ENCODE measurements at regions not wholly inside any gene's neighbourhood (a gene's known extent, or its start where the extent isn't known, plus 50 kb on each side); places are given as distances from the start of the nearest gene placed in this dataset.

GRCh38 chr1:173415490-173415889 is 61.6 kb upstream of the PRDX6 start:
- peak overlapping the region; percentile 99 for H3K27ac ChIP-seq (ENCODE audit: control insufficient read depth, insufficient read depth)
- BruUV-seq (replicated peaks), result no TSS peak
- H3K27me3 ChIP-seq (replicated peaks in 1 of 2; ENCODE audit: control insufficient read depth in 2 of 2, insufficient read depth in 2 of 2, low read length in 1 of 2), result no peaks in the 10 kb centered on the region
- H3K36me3 ChIP-seq (ENCODE audit: control insufficient read depth in 2 of 2, insufficient read depth in 2 of 2, low read length in 1 of 2), result no peaks in the 10 kb centered on the region
- in situ Hi-C loops (cut with MboI) (loop anchor here (5.0 kb wide), 1 partner anchor 593 kb away; no protein-coding TSS in a partner anchor), intact Hi-C loops (cut with micrococcal nuclease; ENCODE audit: unreplicated experiment) (loop anchor here (2.0 kb wide), 3 partner anchors 161 to 671 kb away; no protein-coding TSS in a partner anchor)
- H2AFZ ChIP-seq (ENCODE audit: control insufficient read depth, low read depth, low read length), result peak overlapping the region; percentile 20
- no peaks in the 10 kb centered on the region for H4K20me1 ChIP-seq (ENCODE audit: control insufficient read depth, insufficient read depth)
- H3K79me2 ChIP-seq (ENCODE audit: control insufficient read depth, insufficient read depth, low read length), result peaks cover 4% of the 10 kb centered on the region
- peak overlapping the region; percentile 96 for H3K4me2 ChIP-seq (ENCODE audit: control insufficient read depth, insufficient read depth)
- peak overlapping the region; percentile 48; the same call in 1 of the 2 replicates for H3K4me3 ChIP-seq
- H3K4me1 ChIP-seq (ENCODE audit: control insufficient read depth, insufficient read depth, low read length), result peaks cover 79% of the 10 kb centered on the region
- FAIRE-seq (peak; percentile 71), ATAC-seq (peak; percentile 16), DNase-seq (ENCODE audit: low read depth, low spot score) (peak; percentile 79)
- H3K9me3 ChIP-seq (replicated peaks; ENCODE audit: control insufficient read depth, insufficient read depth, low read length), result no peaks in the 10 kb centered on the region; the same call in 2 of the 3 replicates
- ChIA-PET POLR2A (interaction anchor here (0.9 to 2.2 kb wide), 8 partner anchors 8 to 452 kb away, joined by 3 to 9 read pairs (median 4); partner anchors contain the start of genes GAS5, PRDX6, TNFSF4 and ZBTB37), CTCF (interaction anchor here (0.8 to 3.0 kb wide), 11 partner anchors 9 to 671 kb away, joined by 3 to 21 read pairs (median 4); no protein-coding TSS in a partner anchor), RAD21 (ENCODE audit: unreplicated experiment) (interaction anchor here (0.9 to 7.6 kb wide), 14 partner anchors 10 to 589 kb away, joined by 3 to 105 read pairs (median 3); partner anchors contain the start of gene TNFSF4), SMC1A (ENCODE audit: uncharacterized antibody, unreplicated experiment) (interaction anchor here (0.6 to 17.9 kb wide), 20 partner anchors 8 to 670 kb away, joined by 3 to 348 read pairs (median 6); partner anchors contain the start of gene TNFSF4)
- WGBS (ENCODE audit: insufficient coverage, insufficient replicate concordance, low lambda C conversion rate, missing lambda C conversion rate), result 0% methylated on average over 3 of the region's 3 CpGs
- peak overlapping the region; percentile 68 for H3K9ac ChIP-seq (ENCODE audit: control insufficient read depth, insufficient read depth, low read length)
- TF ChIP-seq BCLAF1 (IDR thresholded peaks at IDR 0.05), result no peak
- TF ChIP-seq ZBTB40 (IDR thresholded peaks at IDR 0.05; ENCODE audit: borderline replicate concordance), result no peak
- TF ChIP-seq EED (IDR thresholded peaks at IDR 0.05; ENCODE audit: low read depth), result peak; percentile 76
- peak; percentile 76 for TF ChIP-seq MTA2 (IDR thresholded peaks at IDR 0.05; ENCODE audit: low read depth)
- TF ChIP-seq SMC3 (IDR thresholded peaks at IDR 0.05; ENCODE audit: borderline replicate concordance, low read length), result peak; percentile 9; the same call in 1 of the 2 replicates
- TF ChIP-seq MEF2A (IDR thresholded peaks at IDR 0.05; ENCODE audit: insufficient read depth, low read depth, low read length), result peak; percentile 72; the same call in 1 of the 2 replicates
- TF ChIP-seq STAT1 (conservative IDR thresholded peaks at IDR 0.05), result no peak
- TF ChIP-seq FOS (IDR thresholded peaks at IDR 0.05; ENCODE audit: borderline replicate concordance, extremely low read depth, insufficient read length), result no peak
- TF ChIP-seq RELA (IDR thresholded peaks at IDR 0.05; ENCODE audit: borderline replicate concordance, partially characterized antibody), result no peak
- peak; percentile 54; the same call in 1 of the 2 replicates for TF ChIP-seq POLR2AphosphoS5 (IDR thresholded peaks at IDR 0.05; ENCODE audit: low read length)
- TF ChIP-seq SMAD5 (IDR thresholded peaks at IDR 0.05; ENCODE audit: low read depth), result 0 out of 2 replicates have a peak, but pooled peaks have one; percentile 55
- TF ChIP-seq DPF2 (IDR thresholded peaks at IDR 0.05), result peak; percentile 79
- TF ChIP-seq SP1 (IDR thresholded peaks at IDR 0.05; ENCODE audit: low read depth, low read length), result peak; percentile 65
- no peak for TF ChIP-seq E4F1 (IDR thresholded peaks at IDR 0.05; ENCODE audit: borderline replicate concordance, partially characterized antibody)
- peak; percentile 28 for TF ChIP-seq MEF2B (IDR thresholded peaks at IDR 0.05; ENCODE audit: partially characterized antibody, poor library complexity, severe bottlenecking)

Data from GM12878 (cell line).